Mucosa of gallbladder (tissue), 1 donor: ENCODE measurements at regions not wholly inside any gene's neighbourhood (a gene's known extent, or its start where the extent isn't known, plus 50 kb on each side); places are given as distances from the start of the nearest gene placed in this dataset.
"Not testable (repeated sequence)": the region's sequence is repeated elsewhere in the genome, so short reads cannot be mapped to it uniquely, and the experiment has no call there.

Experiments
- DNase-seq: peaks from one replicate; pipeline ENCODE4 v3.0.0-alpha.2; 2020; ENCODE audit warnings: low spot score
- donor health status: DM: no; HTN: no; CAD: no.

GRCh38 chr13:86051134-86052103, 252.2 kb upstream of the SLITRK6 start:
- DNase-seq: peak; percentile 55

GRCh38 chr13:86038490-86038889, 239.3 kb upstream of the SLITRK6 start:
- no peak for DNase-seq

- peak; percentile 32 for DNase-seq
These were observed 221.3 kb upstream of the SLITRK6 start for GRCh38 chr13:86020351-86021002.

DNA sequence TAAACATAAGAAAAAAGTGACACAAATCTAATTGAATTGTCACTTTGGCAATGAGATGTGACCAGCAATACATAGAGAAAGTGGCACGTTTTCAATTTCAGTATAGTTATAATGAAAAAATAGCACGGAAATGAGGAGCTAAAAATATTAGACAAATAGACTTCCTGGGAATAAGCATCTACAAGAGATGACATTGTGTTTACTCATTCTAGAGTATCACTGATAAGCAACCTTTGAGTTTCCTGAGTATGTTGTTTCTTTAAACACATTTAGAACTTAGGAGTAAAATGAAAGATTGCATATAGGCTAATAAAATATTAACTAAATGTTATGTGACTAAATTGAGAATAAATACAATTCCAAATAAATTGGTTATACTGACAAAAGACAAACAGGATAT, 207.1 kb upstream of the SLITRK6 start:
- no peak for DNase-seq

DNA sequence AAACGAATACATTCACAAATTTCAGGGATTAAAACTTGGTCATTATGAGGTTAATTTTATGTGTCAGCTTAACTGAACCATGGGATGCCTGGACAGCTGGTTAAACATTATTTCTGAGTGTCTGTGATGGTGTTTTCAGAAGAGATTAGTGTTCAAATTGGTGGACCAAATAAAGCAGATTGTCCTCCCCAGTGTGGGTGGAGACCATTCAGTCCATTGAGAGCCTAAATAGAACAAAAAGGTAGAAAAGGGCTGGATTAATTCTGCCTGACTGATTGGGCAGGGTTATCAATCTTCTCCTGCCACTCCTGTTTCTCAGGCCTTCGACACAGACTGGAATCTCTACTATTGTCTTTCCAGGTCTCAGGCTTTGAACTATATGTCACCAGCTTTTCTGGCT, 203.8 kb upstream of the SLITRK6 start:
- no peak for DNase-seq

- no peak for DNase-seq
These were observed 201.3 kb upstream of the SLITRK6 start for GRCh38 chr13:86000546-86000945.

- no peak for DNase-seq
These were observed 198.4 kb upstream of the SLITRK6 start for GRCh38 chr13:85997587-85997986.

GRCh38 chr13:85995788-85996418, 196.7 kb upstream of the SLITRK6 start:
- no peak for DNase-seq

DNA sequence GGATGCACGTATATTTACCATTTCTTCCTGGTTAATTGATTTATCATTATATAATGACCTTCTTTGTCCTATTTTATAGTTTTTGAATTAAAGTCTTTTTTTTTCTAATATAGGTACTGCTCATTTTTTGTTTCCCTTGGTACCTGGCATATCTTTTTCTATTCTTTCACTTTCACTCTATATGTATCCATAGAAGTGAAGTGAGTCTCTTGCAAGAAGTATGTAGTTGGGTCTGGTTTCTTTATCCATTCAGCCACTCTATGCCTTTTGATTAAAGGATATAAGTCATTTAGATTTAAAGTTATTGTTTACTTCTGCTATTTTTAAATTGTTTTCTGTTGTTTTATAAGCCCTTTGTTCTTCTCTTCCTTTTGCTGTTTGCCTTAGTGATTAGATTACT, 194.3 kb upstream of the SLITRK6 start:
- no peak for DNase-seq

GRCh38 chr13:85990397-85990796, 191.2 kb upstream of the SLITRK6 start:
- DNase-seq: no peak

DNA sequence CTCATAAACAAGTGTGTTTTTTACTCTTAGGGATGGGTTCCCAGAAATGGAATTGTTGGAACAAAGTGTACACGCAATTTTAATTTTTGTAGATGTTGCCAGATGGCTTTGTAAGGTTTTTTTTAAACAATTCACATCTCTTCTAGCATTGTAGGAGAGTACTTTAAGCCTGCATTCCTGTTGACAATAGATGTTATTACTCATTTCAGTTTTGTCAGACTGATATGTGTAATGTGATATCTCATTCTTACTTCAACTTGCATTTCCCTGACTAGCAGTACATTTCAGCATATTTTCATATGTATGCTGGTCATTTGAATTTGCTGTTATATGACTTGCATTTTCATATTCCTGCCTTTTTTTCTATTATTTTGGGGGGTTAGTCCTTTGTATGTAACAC, 186.6 kb upstream of the SLITRK6 start:
- DNase-seq: no peak

- DNase-seq: no peak
These were observed 182.9 kb upstream of the SLITRK6 start for GRCh38 chr13:85982102-85982501.

DNA sequence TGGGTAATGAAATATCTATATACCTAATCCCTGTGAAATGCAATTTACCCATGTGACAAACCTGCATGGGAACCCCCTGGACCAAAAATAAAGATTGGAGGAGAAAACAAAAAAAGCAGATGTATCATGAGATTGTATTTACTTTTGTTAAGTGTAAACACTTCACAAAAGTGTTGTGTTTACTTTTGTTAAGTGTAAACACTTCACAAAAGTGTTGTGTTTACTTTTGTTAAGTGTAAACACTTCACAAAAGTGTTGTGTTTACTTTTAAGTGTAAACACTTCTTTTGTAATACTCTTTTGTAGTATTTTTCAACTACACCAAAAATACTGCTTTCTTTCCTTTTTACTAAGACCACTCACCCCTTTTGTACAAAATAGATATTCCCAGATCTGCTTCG, 181.2 kb upstream of the SLITRK6 start:
- DNase-seq: not testable (repeated sequence)

DNA sequence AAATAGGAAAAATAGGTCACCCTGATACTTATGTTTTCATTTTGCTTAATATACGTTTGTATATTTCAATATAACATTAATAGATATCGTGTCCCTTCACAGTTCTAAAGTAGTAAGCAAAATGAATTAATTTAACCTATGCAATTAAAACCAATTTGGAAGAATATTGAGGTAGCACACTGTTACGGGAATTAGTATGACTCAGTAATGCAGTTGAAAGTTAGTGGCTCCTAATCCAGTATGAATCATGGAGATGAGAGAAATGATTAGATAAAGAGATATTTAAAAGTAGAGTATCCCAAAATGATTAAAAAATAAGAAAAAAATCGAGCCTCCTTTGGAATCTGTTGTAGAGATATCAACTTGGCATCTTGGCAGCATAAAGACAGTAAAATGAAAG, 177.0 kb upstream of the SLITRK6 start:
- no peak for DNase-seq

DNA sequence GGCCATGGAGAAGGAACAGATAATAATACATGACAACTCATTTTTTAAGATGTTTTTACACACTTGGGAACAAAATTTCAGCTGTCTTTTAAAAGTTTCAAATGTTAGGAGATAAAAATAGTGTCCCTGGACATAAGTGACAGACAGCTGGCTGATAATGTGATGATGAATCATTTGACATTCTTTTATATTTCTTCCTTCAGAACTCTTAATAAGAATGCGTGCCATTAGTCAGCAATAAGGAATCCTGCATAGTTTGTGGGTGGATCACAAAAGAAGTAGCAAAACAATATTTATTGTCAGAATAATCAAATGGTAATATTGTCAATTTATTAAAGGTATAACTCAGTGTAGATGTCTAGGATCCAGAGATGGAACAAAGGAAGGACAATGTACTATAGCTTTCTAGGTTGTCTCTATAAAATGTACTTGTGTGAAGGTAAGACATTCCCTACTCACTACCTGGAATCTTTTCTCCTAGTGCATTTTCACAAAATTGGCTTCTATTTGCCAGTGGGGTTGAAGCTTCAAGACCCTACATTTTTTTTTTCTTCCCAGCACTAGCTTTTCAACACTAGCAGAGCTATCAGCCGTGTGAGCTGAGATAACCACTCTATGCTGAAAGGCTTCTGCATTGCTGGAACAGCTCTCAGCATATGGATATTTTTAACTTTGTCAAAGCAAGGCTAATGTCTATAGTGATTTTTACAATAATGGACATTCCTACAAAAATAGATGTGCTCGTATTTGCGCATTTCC, 175.6 kb upstream of the SLITRK6 start:
- DNase-seq: no peak

- DNase-seq: no peak
These were observed 171.5 kb upstream of the SLITRK6 start for GRCh38 chr13:85970727-85971126.

DNA sequence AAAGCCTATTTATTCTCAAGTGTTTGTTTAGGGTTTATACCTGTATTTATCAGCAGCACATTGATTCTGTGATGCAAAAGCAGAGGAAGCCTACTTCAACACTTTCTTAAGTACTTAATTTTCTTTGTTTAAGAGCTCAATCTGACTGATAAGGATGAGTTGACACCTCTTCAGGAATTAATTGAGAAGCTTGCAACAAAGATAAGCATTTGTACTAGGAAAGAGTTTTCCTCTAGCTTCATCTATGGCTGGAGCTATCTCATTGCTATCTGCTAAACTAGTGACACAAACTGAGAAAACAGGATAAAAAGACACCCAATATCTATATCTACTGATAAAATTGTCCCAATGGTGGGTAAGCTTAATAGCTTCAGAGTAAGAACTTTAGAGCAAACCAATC, 170.1 kb upstream of the SLITRK6 start:
- no peak for DNase-seq

DNA sequence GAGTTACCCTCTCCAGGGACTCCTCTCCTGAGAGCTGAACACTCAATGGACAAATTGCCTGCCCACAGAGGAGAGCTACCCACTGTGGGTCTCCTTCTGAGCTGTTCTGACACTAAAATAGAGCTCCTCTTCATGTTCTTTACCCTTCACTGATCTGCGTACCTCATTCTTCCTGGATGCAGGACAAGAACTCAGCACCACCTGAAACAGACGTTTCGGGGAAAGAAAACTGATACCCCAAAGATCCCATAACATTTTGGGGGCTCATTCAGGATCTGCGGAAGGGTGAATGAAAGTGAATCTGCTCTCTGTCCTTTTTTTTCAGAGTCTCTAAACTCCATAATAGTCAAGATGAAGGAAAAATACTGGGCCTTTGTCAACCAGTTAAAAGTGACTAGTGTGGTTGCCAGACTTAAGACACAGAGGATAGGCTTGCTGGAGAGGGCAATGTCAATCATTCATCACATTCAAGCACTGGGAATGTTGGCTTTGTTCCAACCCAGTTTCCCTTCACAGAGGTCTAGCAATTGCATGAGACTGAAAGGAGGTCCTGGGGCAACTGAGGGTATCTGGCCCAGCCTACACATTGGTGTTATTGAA, 136.7 kb upstream of the SLITRK6 start:
- no peak for DNase-seq

DNA sequence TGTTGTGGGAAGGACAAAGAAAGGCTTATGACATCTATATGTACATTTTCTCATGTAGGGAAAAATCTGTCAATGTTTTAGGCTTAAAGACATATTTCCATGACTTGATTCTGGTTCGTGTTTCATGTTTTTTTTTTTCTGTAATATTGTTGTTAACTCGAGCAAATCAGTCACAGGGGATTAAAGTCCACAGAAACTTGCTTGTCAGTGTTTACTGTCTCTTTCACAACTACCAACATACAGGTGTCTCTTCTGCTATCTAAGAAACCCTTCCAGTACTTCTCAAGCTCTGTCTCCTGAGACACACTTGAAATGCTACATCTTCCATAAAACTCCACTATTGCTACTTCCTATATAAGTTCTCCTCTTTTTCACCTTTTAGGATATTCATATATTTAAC, 130.9 kb upstream of the SLITRK6 start:
- no peak for DNase-seq

DNA sequence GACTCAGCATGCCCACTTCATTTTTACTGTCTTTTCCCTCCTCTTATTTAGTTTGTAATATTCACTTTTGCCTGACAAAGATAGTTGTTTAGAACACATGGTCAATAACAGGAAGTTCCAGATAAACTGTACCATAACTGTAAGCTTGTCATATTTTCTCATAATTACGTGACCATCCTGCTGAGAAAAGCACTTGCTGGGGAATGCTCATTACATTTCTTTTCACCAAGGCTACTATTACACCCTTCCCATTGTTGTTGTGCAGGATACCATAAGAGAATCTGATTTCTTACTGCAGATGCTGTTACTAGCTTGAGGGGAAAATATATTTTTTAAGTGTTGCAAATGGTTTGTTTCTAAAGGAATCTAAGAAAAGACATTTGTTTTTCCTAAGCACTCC, 111.7 kb upstream of the SLITRK6 start:
- DNase-seq: no peak

GRCh38 chr13:85900521-85900920, 101.3 kb upstream of the SLITRK6 start:
- DNase-seq: no peak
